ENCODE measurements at regions not wholly inside any gene's neighbourhood (a gene's known extent, or its start where the extent isn't known, plus 50 kb on each side); places are given as distances from the start of the nearest gene placed in this dataset.
"Not testable (repeated sequence)": the region's sequence is repeated elsewhere in the genome, so short reads cannot be mapped to it uniquely, and the experiment has no call there.

DNA sequence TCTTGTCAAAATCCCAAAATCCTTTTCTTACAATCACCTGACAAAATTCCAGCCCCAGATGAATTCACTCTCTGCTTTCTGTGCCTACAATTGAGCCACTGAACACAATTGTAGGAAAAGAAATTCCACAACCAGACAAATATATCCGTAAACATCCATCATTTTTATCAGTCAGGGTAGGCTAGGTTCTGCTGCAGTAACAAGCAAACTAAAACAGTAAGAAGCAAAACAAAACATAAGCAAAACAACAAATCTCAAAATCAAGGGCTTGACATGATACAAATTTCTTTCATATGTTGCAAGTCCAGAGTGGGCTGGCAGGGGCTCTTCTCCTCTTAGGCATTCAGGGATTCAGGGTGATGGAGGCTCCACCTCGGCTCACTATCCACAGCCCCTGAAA lies 114.2 kb upstream of the MAN2A1 start:
- no peak for DNase-seq (ENCODE audit: low read depth)

DNA sequence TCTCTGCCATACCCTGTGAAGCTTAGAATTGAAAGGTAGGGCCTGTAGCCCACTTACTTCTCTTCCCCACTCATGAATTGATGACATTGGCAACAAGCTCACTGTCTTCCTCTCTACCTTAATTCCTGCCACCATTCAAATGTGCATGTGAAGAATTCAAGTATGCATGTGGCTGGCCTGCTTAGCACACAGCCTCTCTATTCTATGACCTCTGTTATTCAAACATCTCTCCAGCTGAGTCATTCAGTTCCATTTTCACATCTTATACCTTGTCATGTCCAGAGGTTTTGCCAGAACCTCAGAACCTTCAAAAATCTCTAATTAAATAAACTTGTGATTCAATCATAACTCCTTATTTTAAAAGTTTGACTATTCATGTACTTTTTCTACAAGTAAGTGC lies 114.7 kb upstream of the MAN2A1 start:
- no peak for DNase-seq (ENCODE audit: low read depth)

DNA sequence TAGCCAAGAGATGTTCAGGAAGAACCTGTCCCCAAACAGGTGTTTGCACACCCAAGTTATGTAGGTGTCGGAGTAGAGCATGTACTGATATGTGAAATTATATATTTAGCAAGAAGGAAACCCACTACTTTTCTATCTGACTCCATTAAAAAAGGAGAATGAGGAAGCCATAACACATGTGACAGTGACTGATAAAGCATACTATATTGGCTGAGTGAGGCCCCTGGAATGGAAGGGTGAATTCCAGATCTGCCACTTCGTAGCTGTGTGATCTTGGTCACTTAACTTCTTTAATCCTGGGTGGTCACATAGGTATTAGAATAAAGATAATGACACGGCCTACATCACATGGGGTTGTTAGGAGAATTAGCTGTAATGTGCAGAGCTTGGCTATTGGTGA lies 116.0 kb upstream of the MAN2A1 start:
- DNase-seq (ENCODE audit: low read depth), result no peak

DNA sequence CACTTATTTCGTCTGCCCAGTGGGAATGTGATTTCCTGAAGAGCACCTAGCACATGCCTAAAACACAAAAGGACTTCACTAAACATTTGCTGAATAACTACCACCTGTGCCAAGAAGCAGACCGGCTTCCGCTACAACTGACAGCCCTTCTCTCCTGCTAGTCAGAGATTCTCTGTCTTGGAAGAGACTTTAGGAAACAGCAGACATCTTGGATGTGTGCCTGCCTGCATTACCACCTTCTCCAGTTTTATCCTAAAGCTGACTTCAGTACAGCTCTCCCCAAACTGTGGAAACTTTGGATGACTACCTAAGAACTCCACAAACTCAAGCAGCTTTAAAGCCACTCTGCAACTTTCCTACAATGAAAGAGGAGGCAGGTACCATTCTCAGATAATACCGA lies 116.5 kb upstream of the MAN2A1 start:
- no peak for DNase-seq (ENCODE audit: low read depth)

DNA sequence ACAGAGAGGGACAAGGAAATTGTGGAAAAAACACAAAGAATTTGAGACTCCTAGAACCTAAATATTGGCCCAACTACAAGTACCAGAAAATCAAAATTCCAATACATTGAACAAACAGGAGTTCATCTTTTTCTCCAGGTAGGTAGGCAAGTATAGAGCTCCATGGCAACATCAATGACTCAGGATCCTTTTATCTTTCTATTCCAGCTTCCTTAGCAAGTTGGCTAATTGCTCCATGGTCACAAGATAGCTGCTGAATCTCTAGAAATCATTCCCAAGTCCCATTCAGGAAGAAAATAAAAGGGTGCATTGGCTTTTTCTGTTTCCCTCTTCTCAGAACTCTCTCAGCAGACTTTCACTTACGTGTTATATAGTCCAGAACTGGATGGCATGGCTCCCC lies 117.9 kb upstream of the MAN2A1 start:
- no peak for DNase-seq (ENCODE audit: low read depth)

DNA sequence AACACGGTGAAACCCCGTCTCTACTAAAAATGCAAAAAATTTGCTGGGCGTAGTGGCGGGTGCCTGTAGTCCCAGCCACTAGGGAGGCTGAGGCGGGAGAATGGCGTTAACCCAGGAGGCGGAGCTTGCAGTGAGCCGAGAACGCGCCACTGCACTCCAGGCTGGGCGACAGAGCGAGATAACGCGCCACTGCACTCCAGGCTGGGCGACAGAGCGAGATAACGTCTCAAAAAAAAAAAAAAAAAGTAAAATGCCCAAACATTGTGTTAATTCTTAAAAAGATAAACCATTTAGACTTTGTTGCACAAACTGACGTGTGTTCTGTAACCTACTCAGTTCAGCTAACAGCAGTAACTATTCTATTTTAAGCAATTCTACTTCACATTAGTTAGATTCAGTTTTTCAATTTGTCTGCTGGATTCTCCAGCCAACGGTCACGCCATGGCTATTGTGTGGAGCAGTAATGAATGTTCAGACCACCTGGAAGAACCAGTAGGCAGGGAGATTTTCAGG lies 119.3 kb upstream of the MAN2A1 start:
- DNase-seq (ENCODE audit: low read depth), result no peak

DNA sequence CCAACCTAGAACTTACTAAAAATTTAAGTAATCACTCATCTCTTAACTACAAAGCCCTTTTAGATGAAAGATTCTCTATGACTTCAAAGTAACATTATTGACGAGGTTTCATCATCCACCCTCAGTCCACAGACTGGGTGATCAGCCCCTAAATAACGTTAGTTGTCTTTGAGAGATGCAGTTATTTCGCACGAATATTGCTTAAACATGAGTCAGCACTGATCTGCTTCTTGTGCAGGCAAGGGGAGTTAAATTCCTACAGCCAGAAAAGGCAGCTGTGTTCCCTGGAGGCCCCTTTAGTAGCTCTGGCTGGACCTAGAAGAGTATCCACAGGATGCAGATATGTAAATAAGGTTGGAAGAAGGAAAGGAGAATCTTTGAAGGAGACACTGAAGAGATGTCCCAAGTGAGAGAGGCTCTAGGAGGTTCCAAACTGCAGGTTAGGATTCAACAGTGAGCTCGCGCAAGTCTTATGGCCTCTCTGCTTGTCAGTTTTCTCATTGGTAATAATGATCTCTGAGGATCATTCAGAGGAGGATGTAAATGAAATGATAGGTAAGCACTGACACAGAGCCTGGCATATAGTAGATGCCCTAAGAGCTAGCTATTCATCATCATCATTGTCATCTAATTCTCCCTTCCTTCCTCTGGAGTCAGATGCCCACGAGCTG lies 122.2 kb upstream of the MAN2A1 start:
- DNase-seq (ENCODE audit: low read depth), result no peak

DNA sequence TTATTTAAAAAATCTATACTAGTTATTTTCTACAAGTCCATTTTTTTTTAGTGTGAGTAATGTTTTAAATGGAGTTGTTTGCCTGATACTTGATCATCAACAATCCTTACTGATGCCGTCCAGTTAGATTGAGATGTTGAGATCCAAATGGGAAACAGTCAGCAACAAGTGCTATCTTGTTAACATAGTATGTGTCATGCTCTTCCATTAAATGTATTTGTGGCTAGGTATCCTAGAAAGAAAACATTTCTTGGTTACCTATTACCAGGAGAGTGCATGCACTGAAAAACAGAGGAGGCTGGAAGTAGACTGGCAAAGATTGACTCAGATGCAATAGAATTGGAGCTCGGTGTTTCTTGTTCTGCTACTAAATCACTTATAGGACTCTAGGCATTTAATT lies 123.4 kb upstream of the MAN2A1 start:
- DNase-seq (ENCODE audit: low read depth), result peak; percentile 53

DNA sequence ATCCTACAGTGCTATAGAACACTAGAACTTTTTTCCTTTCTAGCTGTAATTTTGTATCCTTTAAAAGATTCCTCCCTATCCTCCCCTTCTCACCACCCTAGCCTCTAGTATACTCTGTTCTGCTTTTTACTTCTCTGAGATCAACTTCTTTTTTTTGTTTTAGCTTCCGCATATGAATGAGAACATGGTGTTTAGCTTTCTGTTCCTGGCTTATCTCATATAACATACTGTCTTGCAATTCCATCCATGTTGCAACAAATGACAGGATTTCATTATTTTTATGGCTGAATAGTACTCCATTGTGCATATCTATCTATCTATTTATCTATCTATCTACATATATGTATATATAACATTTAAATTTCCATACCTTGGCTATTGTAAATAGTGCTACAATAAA lies 126.0 kb upstream of the MAN2A1 start:
- no peak for DNase-seq (ENCODE audit: low read depth)

DNA sequence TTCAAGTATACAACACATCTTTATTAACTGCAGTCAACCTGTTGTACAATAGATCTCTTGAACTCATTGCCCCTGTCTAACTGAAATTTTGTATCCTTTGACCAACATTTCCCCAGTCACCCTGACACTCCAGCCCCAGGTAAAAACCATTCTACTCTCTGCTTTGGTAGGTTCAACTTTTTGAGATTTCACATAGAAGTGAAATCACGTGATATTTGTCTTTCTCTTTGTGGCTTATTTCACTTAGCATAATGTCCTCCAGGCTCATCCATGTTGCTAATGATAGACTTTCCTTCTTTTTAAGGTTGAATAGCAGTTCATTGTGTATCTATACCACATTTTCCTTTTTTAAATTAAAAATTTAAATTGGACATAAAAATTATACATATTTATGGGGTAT lies 126.5 kb upstream of the MAN2A1 start:
- no peak for DNase-seq (ENCODE audit: low read depth)

DNA sequence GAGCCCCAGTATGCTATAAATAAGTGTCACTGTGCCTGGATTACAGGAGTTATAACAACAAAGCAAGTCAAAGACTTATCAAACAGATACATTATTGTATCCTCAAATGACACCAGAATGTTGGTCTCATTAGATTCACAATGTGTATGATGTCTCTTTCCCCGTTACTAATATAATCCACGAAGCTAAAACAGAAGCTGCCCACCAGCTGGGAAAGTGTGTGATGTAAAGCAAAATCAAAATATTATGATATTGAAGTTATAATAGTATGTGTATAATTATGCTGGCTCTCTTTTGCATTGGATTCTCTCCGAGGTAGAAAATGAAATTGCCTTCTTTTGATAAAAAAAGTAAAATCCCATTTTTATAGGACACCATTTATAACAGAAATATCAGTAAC lies 127.3 kb upstream of the MAN2A1 start:
- DNase-seq (ENCODE audit: low read depth), result no peak

DNA sequence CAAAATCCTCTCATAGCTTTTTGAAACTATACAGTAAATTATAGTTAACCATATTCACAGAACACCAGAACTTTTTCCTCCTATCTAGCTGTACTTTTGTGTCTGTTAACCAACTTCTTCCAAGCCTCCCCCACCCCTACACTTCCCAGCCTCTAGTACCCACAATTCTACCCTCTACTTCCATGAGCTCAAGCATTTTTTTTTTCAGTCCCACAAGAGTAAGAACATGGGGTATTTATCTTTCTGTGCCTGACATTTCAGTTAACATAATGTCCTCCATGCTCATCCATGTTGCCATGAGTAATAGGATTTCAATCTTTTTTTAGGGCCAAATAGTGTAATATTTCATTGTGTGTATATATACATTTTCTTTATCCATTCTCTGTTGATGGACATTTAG lies 128.3 kb upstream of the MAN2A1 start:
- no peak for DNase-seq (ENCODE audit: low read depth)

DNA sequence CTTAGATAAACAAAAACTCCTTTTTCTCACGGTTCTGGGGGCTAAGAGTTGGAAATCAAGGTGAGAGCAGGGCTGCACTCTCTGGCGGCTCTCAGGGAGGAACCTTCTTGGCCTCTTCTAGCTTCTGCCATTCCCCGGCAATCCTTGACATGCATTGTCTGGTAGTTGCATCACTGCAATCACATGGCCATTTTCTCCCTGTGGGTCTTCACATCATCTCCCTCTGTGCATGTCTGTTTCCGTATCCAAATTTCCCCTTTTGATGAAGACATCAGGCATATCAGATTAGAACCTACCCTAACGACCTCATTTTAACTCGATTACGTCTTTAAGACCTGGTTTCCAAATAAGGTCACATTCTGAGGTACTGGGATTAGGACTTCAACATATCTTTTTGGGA lies 129.2 kb upstream of the MAN2A1 start:
- no peak for DNase-seq (ENCODE audit: low read depth)

DNA sequence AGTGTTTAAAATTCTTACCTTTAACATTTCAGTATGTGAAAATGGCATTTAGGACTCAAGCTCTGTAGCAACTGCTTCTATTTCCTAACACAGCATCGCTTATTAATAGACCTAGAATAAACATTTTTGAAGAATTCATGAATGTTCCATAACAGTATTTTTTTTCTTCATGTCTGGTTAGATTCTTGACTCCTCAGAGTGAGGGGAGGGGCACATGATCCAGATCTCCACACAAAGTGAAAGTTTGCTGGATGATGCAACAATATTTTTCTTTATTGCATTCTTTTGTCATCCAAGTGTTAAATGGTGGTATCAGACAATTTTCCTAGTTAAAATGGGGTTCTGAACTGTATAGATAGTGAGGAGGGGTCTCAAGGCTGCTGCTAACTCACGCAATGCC lies 130.8 kb upstream of the MAN2A1 start:
- DNase-seq (ENCODE audit: low read depth), result peak; percentile 2

DNA sequence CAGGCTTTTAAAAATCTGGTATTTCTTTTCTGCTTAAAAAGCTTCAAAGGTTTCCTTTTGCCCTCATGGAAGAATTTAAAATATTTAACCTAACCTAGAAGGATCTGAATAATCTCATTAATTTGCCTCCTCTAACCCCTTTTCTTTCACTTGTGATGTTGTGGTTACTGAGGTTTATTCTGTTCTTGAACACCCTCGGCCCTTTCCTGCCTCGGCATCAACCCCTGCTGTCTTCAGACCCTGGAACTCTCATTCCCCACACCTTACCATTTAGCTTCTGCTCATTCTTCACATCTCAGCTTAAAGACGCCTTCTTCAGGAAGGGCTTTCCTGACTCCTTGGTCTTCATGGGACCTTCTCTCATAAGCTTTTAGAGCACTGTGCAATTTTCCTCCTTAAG lies 131.4 kb upstream of the MAN2A1 start:
- DNase-seq (ENCODE audit: low read depth), result no peak

DNA sequence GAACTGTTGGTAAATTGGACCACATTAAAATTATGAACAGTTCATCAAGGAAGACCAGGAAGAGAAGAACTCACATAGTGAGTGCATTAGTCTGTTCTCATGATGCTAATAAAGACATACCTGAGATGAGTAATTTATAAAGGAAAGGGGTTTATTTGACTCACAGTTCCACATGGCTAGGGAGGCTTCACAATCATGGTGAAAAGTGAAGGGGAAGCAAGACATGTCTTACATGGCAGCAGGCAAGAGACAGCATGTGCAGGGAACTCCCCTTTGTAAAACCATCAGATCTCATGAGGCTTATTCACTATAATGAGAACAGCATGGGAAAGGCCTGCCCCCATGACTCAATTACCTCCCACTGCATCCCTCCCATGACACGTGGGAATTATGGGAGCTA lies 135.9 kb upstream of the MAN2A1 start:
- no peak for DNase-seq (ENCODE audit: low read depth)

DNA sequence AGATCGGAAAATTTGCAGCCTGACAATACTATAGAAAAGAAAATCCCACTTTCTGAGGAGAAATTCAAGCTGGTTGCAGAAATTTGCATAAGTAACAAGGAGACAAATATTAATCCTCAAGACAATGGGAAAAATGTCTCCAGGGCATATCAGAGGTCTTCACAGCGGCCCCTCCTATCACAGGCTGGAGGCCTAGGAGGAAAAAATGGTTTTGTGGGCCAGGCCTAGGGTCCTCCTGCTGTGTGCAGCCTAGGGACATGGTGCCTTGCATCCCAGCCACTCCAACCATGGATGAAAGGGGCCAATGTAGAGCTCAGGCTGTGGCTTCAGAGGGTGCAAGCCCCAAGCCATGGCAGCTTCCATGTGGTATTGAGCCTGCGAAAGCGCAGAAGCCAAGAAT lies 138.5 kb upstream of the MAN2A1 start:
- DNase-seq (ENCODE audit: low read depth), result not testable (repeated sequence)

DNA sequence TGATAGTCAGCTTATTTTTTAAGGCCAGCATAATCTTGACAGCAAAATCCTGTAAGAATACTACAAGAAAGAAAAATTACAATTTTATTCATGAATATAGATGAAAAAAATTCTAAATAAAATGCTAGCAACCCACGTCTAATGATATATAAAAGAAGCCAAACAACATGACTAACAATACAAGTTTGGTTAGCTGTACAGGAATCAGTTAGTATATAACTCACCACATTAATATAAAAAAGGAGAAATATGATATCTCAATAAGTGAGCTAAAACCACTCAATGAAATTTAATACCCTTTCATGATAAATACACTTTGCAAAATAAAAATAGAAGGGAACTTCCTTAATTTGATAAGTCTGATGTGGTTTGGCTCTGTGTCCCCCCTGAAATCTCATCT lies 139.7 kb upstream of the MAN2A1 start:
- no peak for DNase-seq (ENCODE audit: low read depth)

DNA sequence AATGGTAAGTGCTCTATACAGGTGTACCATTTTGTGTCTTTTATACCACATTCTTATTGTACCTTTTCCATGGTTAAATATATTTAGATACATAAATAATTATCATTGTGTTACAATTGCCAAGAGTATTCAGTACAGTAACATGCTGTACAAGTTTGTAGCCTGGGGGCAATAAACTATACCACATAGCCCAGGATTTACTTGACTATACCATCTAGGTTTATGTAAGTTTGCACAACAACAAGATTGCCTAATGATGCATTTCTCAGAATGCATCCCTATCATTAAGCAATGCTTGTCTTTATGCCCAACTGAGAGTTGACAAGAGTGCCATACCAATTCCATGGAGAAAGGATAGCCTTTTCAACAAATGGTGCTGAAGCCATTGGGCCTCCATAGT lies 136.7 kb upstream of the PJA2 start:
- DNase-seq (ENCODE audit: low read depth), result no peak

DNA sequence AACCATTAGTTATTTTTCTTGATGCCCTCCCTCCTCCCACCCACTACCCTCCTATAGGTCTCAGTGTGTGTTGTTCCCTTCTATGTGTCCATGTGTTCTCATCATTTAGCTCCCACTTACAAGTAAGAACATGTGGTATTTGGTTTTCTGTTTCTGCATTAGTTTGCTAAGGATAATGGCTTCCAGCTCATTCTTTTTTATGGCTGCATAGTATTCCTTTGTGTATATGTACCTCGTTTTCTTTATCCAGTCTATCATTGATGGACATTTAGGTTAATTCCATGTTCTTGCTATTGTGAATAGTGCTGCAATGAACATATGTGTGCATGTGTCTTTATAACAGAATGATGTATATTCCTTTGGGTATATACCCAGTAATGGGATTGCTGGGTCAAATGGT lies 135.1 kb upstream of the PJA2 start:
- DNase-seq (ENCODE audit: low read depth), result not testable (repeated sequence)

DNA sequence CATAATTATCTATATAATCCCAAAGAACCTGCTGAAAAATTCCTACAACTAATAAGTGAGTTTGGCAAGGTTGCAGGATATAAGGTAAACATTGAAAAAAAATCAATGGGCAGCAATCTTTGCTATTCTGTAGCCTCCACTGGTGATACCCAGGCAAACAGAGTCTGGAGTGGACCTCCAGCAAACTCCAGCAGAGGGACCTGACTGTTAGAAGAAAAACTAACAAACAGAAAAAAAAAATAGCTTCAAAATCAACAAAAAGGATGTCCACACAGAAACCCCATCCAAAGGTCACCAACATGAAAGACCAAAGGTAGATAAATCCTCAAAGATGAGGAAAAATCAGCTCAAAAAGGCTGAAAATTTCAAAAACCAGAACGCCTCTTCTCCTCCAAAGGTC lies 128.9 kb upstream of the PJA2 start:
- DNase-seq (ENCODE audit: low read depth), result not testable (repeated sequence)

DNA sequence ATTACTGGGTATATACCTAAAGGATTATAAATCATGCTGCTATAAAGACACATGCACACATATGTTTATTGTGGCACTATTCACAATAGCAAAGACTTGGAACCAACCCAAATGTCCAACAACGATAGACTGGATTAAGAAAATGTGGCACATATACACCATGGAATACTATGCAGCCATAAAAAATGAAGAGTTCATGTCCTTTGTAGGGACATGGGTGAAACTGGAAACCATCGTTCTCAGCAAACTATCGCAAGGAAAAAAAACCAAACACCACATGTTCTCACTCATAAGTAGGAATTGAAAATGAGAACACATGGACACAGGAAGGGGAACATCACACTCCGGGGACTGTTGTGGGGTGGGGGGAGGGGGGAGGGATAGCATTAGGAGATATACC lies 125.3 kb upstream of the PJA2 start:
- not testable (repeated sequence) for DNase-seq (ENCODE audit: low read depth)

DNA sequence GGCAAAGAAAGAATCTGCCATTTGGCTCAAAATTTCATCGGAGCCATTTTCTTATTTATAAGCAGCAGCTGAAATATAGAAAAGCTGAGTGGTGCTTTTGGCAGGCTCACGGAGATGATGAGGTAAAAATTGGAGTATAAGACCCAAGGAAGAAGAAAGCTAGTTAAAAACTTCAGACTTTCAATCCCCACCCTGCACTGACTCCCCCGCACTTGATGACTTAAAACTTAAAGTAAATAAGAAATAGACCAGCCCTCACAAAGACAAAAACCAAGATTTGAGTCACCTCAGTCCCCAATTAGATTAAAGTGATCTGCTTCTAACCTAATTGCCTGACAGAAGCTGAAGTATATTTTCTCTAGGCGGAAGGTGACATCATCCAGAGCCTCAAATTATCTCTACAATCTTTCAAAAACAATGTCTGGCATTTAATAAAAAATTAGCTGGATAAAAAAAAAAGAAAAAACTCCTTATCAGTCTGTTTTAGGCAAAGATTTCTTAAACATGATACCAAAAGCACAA lies 124.0 kb upstream of the PJA2 start:
- no peak for DNase-seq (ENCODE audit: low read depth)

DNA sequence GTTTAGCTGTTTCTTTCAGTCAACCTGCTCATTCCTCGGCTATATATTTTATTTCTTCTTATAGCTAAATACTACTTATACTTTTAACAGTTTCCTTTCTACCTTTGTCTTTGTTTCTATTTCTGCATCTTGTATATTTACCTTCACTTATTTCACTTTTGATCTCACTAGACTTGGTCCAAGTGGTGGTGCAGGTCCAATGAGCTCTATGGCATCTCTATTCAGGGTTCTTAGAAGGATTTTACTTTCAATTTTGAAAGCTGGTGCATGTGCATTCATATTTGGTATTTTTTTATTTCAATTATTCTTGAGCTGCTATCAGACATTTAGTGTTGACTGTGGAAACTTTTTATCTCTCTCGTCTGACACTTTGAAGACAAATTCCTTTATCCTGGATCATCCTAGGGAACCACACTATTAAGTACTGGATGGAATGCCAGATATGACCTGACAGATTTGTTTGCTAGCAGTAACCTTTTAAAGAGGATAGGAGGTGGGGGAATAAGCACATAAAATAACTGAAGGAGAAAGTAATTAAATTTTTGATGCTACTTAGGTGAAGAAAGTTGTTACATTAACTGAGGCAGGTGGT lies 123.1 kb upstream of the PJA2 start:
- no peak for DNase-seq (ENCODE audit: low read depth)

All from renal cortical epithelial cell (primary cell).